HG03103 (cell line): ENCODE measurements at regions not wholly inside any gene's neighbourhood (a gene's known extent, or its start where the extent isn't known, plus 50 kb on each side); places are given as distances from the start of the nearest gene placed in this dataset.

Experiments used
- ATAC-seq: cut with Tn5 transposase; IDR thresholded peaks from one replicate; pipeline ENCODE4 v1.9.1; 2021; ENCODE audit warnings: low read depth; ENCODE audit not compliant: unreplicated experiment

DNA sequence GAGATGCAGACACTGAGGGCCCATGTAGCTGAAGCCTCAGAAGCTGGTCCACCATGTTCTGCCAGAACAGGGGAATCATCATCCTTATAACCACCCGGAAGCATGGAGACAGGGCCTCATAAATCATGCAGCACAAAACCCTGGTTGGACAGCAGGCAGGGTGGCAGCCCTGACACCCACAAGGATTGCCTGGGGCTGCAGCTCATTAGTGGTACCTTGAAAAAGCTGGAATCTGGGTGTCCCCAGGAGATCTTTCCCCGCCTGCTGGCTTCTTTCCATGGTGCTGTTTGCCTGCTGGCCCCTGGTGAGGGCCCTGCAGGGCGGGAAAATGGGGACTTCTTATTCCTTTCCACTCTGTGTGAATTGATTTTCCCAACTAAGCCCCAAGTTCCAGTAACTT, 50.6 kb upstream of the GGTLC1 start:
- no peak for ATAC-seq
